ENCODE measurements at regions not wholly inside any gene's neighbourhood (a gene's known extent, or its start where the extent isn't known, plus 50 kb on each side); places are given as distances from the start of the nearest gene placed in this dataset.
"Not testable (repeated sequence)": the region's sequence is repeated elsewhere in the genome, so short reads cannot be mapped to it uniquely, and the experiment has no call there.

DNA sequence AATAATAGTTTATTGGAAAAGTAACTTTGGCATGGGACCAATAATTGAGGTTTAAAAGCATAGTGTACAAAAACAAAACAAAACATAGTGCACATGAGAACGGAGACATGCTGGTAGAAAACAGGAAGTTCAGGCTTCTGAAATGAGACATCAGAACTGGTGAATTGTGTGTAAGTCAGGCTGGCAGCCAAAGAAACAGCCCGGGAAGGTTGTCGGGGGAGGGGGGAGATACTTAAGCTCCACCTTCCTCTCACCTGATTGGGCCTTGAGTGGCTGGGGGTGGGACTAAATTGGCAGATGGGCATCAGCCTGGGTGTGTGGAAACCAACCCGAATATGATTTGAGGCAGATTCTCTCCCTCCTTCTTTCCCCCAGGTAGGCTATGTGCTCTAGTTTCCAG lies 256.3 kb downstream of the SMARCA2 start:
- Mint-ChIP-seq H3K4me1 (ENCODE audit: low read depth) (no peaks in the 10 kb centered on the region), H3K27ac (no peak overlapping the region), H3K9me3 (no peaks in the 10 kb centered on the region), H3K4me3 (no peak overlapping the region), H3K36me3 (ENCODE audit: low read depth) (no peaks in the 10 kb centered on the region), H3K27me3 (peaks cover 12% of the 10 kb centered on the region)
- Histone ChIP-seq H3K27me3 (ENCODE audit: control insufficient read depth in 1 of 2, insufficient read depth in 2 of 2, low read length in 2 of 2) (peaks cover 0 to 2% of the 10 kb centered on the region in 2 experiments), H3K4me1 (ENCODE audit: insufficient read depth, low read length) (no peaks in the 10 kb centered on the region), H3K9me3 (ENCODE audit: control insufficient read depth in 1 of 2, insufficient read depth in 1 of 2, low read length in 2 of 2) (no peaks in the 10 kb centered on the region), H3K36me3 (ENCODE audit: insufficient read depth, low read length) (no peaks in the 10 kb centered on the region), H3K27ac (ENCODE audit: low read depth in 1 of 2, low read length in 2 of 2) (no peak overlapping the region), H3K4me3 (ENCODE audit: low read length) (no peak overlapping the region)
- CTCF ChIA-PET, result no interaction called here
- POLR2A ChIA-PET, result no interaction called here
- TF ChIP-seq, protein P1, sequence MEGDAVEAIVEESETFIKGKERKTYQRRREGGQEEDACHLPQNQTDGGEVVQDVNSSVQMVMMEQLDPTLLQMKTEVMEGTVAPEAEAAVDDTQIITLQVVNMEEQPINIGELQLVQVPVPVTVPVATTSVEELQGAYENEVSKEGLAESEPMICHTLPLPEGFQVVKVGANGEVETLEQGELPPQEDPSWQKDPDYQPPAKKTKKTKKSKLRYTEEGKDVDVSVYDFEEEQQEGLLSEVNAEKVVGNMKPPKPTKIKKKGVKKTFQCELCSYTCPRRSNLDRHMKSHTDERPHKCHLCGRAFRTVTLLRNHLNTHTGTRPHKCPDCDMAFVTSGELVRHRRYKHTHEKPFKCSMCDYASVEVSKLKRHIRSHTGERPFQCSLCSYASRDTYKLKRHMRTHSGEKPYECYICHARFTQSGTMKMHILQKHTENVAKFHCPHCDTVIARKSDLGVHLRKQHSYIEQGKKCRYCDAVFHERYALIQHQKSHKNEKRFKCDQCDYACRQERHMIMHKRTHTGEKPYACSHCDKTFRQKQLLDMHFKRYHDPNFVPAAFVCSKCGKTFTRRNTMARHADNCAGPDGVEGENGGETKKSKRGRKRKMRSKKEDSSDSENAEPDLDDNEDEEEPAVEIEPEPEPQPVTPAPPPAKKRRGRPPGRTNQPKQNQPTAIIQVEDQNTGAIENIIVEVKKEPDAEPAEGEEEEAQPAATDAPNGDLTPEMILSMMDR (IDR thresholded peaks at IDR 0.05), result no peak
- no peak for ATAC-seq (ENCODE audit: poor library complexity)
- peak in 3 of 14 experiments; percentile 11 to 52 (median 38) for DNase-seq
- intact Hi-C loops (cut with DNase I, micrococcal nuclease), result no loop called here

DNA sequence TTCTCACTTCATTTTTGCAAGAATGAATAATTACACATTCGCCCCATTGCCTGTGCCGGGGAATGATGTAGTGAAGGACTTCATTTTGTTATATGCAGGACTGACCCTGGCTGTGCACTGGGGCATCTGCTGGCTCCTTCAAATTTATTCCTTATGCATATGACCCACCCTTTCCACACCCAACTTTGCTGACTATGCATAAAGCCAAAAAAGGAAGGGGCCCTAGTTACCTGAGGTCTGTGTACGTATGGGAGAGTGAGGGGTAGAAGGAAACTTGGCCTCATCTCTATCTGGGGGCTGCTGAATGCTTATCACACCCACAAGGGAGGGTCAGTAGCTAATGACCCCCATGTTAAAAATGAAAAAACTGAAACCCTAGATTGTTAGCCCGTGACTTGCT lies 259.6 kb downstream of the SMARCA2 start:
- Mint-ChIP-seq H3K36me3 (ENCODE audit: low read depth) (no peaks in the 10 kb centered on the region), H3K27me3 (peaks cover 9% of the 10 kb centered on the region), H3K4me1 (ENCODE audit: low read depth) (no peaks in the 10 kb centered on the region), H3K9me3 (no peaks in the 10 kb centered on the region), H3K27ac (no peak overlapping the region), H3K4me3 (no peak overlapping the region)
- no peaks in the 10 kb centered on the region for H3K9me3 ChIP-seq (ENCODE audit: control insufficient read depth in 1 of 2, insufficient read depth in 1 of 2, low read length in 2 of 2)
- TF ChIP-seq, protein P1 (IDR thresholded peaks at IDR 0.05), result no peak
- DNase-seq (no peak), ATAC-seq (ENCODE audit: poor library complexity) (no peak)
- ChIA-PET CTCF (no interaction called here), POLR2A (no interaction called here)
- H3K27me3 ChIP-seq (ENCODE audit: control insufficient read depth in 1 of 2, insufficient read depth in 2 of 2, low read length in 2 of 2), result no peaks in the 10 kb centered on the region
- no peak overlapping the region for H3K27ac ChIP-seq (ENCODE audit: low read depth in 1 of 2, low read length in 2 of 2)
- intact Hi-C loops (cut with DNase I, micrococcal nuclease), result no loop called here
- no peaks in the 10 kb centered on the region for H3K36me3 ChIP-seq (ENCODE audit: insufficient read depth, low read length)
- no peak overlapping the region for H3K4me3 ChIP-seq (ENCODE audit: low read length)
- H3K4me1 ChIP-seq (ENCODE audit: insufficient read depth, low read length), result no peaks in the 10 kb centered on the region

DNA sequence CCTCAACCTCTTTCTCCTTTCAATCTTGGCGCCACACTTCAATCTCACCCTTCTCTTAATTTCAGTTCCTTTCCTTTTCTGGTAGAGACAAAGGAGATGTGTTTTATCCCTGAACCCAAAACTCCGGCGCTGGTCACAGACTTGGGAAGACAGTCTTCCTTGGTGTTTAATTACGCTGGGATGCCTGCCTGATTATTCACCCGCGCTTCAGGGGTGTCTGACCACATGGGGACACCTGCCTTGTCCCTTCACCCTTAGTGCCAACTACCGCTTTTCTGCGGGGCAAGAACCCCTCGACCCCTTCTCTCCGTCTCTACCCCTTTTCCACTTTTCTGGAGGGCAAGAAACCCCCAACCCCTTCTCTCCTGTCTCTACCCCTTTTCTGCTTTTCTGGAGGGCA lies 261.1 kb downstream of the SMARCA2 start:
- intact Hi-C loops (cut with DNase I, micrococcal nuclease), result no loop called here

DNA sequence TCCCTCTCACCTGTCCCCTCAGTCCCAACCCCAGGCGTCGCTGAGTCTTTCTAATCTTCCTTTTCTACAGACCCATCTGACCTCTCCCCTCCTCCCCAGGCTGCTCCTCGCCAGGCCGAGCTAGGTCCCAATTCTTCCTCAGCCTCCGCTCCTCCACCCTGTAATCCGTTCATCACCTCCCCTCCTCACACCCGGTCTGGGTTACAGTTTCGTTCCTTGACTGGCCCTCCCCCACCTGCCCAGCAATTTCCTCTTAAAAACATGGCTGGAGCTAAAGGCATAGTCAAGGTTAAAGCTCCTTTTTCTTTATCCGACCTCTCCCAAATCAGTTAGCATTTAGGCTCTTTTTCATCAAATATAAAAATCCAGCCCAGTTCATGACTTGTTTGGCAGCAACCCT lies 262.0 kb downstream of the SMARCA2 start:
- DNase-seq; H3K36me3 ChIP-seq (ENCODE audit: insufficient read depth, low read length); H3K4me1 ChIP-seq (ENCODE audit: insufficient read depth, low read length); H3K4me3 ChIP-seq (ENCODE audit: low read length); H3K4me3 Mint-ChIP-seq; intact Hi-C loops (cut with DNase I, micrococcal nuclease); H3K9me3 ChIP-seq (ENCODE audit: control insufficient read depth in 1 of 2, insufficient read depth in 1 of 2, low read length in 2 of 2); H3K27me3 Mint-ChIP-seq; H3K27me3 ChIP-seq (ENCODE audit: control insufficient read depth in 1 of 2, insufficient read depth in 2 of 2, low read length in 2 of 2); H3K27ac ChIP-seq (ENCODE audit: low read depth in 1 of 2, low read length in 2 of 2); ATAC-seq (ENCODE audit: poor library complexity); H3K36me3 Mint-ChIP-seq (ENCODE audit: low read depth); H3K4me1 Mint-ChIP-seq (ENCODE audit: low read depth); H3K27ac Mint-ChIP-seq; H3K9me3 Mint-ChIP-seq; CTCF ChIA-PET; POLR2A ChIA-PET: not testable (repeated sequence)

More for the DNA sequence above, 261.1 kb downstream of the SMARCA2 start:
- TF ChIP-seq, protein P1 (IDR thresholded peaks at IDR 0.05), result no peak
- CTCF ChIA-PET, result no interaction called here
- no peaks in the 10 kb centered on the region for H3K4me1 Mint-ChIP-seq (ENCODE audit: low read depth)
- Histone ChIP-seq H3K27ac (ENCODE audit: low read depth in 1 of 2, low read length in 2 of 2) (no peak overlapping the region), H3K4me1 (ENCODE audit: insufficient read depth, low read length) (no peaks in the 10 kb centered on the region), H3K36me3 (ENCODE audit: insufficient read depth, low read length) (no peaks in the 10 kb centered on the region), H3K4me3 (ENCODE audit: low read length) (no peak overlapping the region), H3K9me3 (ENCODE audit: control insufficient read depth in 1 of 2, insufficient read depth in 1 of 2, low read length in 2 of 2) (no peaks in the 10 kb centered on the region), H3K27me3 (ENCODE audit: control insufficient read depth in 1 of 2, insufficient read depth in 2 of 2, low read length in 2 of 2) (no peaks in the 10 kb centered on the region)
- H3K27me3 Mint-ChIP-seq, result peaks cover 9% of the 10 kb centered on the region
- no peaks in the 10 kb centered on the region for H3K36me3 Mint-ChIP-seq (ENCODE audit: low read depth)
- no peak overlapping the region for H3K27ac Mint-ChIP-seq
- DNase-seq, result no peak
- H3K9me3 Mint-ChIP-seq, result no peaks in the 10 kb centered on the region
- POLR2A ChIA-PET, result no interaction called here
- H3K4me3 Mint-ChIP-seq, result no peak overlapping the region
- ATAC-seq (ENCODE audit: poor library complexity), result no peak

DNA sequence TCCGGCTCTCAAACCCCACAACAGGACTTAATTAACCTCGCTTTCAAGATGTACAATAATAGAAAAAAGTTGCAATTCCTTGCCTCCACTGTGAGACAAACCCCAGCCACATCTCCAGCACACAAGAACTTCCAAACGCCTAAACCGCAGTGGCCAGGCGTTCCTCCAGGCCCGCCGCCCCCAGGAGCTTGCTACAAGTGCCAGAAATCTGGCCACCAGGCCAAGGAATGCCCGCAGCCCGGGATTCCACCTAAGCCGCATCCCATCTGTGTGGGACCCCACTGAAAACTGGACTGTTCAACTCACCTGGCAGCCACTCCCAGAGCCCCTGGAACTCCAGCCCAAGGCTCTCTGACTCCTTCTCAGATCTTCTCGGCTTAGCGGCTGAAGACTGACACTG lies 262.5 kb downstream of the SMARCA2 start:
- H3K9me3 Mint-ChIP-seq; H3K4me3 Mint-ChIP-seq; DNase-seq; H3K27me3 Mint-ChIP-seq; intact Hi-C loops (cut with DNase I, micrococcal nuclease); CTCF ChIA-PET; POLR2A ChIA-PET; H3K36me3 Mint-ChIP-seq (ENCODE audit: low read depth); ATAC-seq (ENCODE audit: poor library complexity); H3K9me3 ChIP-seq (ENCODE audit: control insufficient read depth in 1 of 2, insufficient read depth in 1 of 2, low read length in 2 of 2); H3K36me3 ChIP-seq (ENCODE audit: insufficient read depth, low read length); H3K4me3 ChIP-seq (ENCODE audit: low read length); H3K4me1 Mint-ChIP-seq (ENCODE audit: low read depth); H3K27me3 ChIP-seq (ENCODE audit: control insufficient read depth in 1 of 2, insufficient read depth in 2 of 2, low read length in 2 of 2); H3K27ac Mint-ChIP-seq; H3K4me1 ChIP-seq (ENCODE audit: insufficient read depth, low read length); H3K27ac ChIP-seq (ENCODE audit: low read depth in 1 of 2, low read length in 2 of 2): not testable (repeated sequence)

Data from CD4-positive, alpha-beta T cell (primary cell).